GM12891 (cell line): ENCODE measurements at regions not wholly inside any gene's neighbourhood (a gene's known extent, or its start where the extent isn't known, plus 50 kb on each side); places are given as distances from the start of the nearest gene placed in this dataset.
"Not testable (repeated sequence)": the region's sequence is repeated elsewhere in the genome, so short reads cannot be mapped to it uniquely, and the experiment has no call there.

Experiments
- DNase-seq: peaks from one replicate; pipeline ENCODE4 v3.0.0; 2011; ENCODE audit warnings: low spot score; ENCODE audit not compliant: insufficient read length
- FAIRE-seq: peaks from 2 replicates; lab custom pipeline; 2011; peaks lifted over from hg19 to GRCh38; lab: Jason Lieb, UNC
- PAX5 ChIP-seq: IDR thresholded peaks from 2 replicates; pipeline ENCODE4 v1.6.1; 2011; ENCODE audit warnings: low read length, moderate library complexity, mild to moderate bottlenecking; ENCODE audit not compliant: insufficient read depth, severe bottlenecking
- POLR2A ChIP-seq: IDR thresholded peaks from 2 replicates; pipeline ENCODE4 v1.6.1; 2011; ENCODE audit warnings: low read depth, low read length, control low read depth
- POLR2AphosphoS5 ChIP-seq: IDR thresholded peaks from 2 replicates; pipeline ENCODE4 v1.6.1; 2011; ENCODE audit warnings: low read depth, low read length, control low read depth
- POU2F2 ChIP-seq: IDR thresholded peaks from 2 replicates; pipeline ENCODE4 v1.6.1; 2011; ENCODE audit warnings: low read depth, mild to moderate bottlenecking, control low read depth, low read length, moderate library complexity
- SPI1 ChIP-seq: IDR thresholded peaks from 2 replicates; pipeline ENCODE4 v1.6.1; 2011; ENCODE audit warnings: low read depth, low read length, control low read depth
- TAF1 ChIP-seq: IDR thresholded peaks from 2 replicates; pipeline ENCODE4 v1.6.1; 2011; ENCODE audit warnings: low read depth, low read length, control low read depth

DNA sequence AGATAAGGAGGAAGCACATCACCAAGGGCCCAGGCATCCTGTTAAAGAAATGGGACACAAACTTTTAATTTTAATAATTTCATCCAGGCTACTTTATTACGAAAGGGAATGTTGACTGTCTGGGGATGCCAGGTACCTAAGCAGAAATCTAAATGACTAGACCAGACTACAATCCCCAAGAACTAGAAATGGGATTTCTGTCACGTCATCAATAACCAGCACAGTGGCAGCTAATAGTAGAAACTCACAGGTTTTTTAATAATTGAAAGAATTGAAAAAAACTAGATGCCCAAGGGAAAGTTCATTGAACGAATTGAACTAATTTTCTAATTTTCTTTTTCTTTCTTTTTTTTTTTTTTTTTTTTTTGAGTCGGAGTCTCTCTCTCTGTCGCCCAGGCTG is 789.3 kb downstream of the IGSF11 start:
- no peak for FAIRE-seq
- DNase-seq, result no peak
- no peak for TF ChIP-seq TAF1
- TF ChIP-seq POU2F2, result no peak
- no peak for TF ChIP-seq SPI1
- TF ChIP-seq POLR2A, result no peak
- no peak for TF ChIP-seq PAX5
- no peak for TF ChIP-seq POLR2AphosphoS5

DNA sequence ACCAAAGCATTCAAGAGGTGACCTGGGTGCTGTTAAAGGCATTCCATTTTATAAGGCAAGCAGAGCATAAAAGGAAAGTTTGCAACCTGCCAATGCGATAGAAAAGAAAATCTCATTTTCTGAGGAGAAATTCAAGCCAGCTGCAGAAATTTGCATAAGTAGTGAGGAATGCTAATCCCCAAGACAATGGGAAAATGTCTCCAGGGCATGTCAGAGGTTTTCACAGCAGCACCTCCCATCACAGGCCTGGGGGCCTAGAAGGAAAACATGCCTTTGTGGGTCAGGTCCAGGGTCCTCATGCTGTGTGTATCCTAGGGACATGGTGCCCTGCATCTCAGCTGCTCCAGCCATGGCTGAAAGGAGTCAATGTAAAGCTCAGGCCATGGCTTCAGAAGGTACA is 775.8 kb downstream of the IGSF11 start:
- FAIRE-seq, DNase-seq: not testable (repeated sequence)

DNA sequence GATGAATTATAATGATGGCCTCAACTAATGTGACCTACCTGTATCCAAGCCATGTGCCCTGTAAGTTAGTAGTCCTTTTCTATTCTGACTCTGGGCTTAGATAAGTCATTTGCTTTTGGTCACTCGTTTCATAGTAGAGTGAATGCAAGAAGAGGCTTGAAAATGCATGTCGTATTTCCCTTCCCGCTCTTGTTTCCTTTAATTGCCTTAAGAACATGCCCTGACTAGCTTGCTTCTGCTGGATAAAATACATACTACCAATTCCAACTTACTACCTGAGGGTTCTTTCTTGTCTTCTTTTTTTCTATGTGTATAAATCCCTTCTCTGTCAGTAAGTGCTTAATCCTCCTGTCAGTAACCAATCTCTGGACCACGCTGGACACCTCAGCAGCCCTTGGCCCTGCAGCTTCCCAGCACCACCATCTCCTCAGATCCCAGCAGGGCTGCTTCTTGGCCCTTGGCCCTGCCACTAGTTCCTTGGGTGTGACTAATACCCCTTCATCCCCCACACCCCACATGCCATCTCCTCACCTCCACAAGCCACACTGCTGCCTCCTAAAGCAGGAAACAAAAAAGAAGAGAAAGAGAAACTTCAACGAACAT is 771.7 kb downstream of the IGSF11 start:
- DNase-seq (no peak), FAIRE-seq (no peak)
- TF ChIP-seq POU2F2, result no peak
- no peak for TF ChIP-seq TAF1
- TF ChIP-seq POLR2A, result no peak
- TF ChIP-seq SPI1, result no peak

DNA sequence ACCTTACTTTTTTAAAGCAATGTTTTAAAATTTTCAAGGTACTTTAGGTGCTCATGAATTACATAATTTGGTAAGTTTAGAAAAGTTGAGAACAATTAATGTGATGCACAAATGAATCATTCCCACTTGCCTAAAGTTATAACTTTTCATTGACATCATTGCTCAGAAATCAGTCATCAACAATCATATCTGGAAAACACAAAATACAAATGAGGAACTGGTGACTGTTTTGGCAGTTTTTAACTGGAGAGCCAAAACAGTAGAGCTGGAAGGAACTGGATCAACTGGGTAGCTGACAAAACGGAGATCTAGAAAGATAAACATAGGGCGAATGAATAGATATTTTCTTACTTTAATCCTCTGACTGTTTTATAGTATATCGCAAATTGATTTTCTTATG is 767.1 kb downstream of the IGSF11 start:
- DNase-seq (no peak), FAIRE-seq (no peak)
- TF ChIP-seq SPI1 (peak; percentile 76), POU2F2 (no peak)

DNA sequence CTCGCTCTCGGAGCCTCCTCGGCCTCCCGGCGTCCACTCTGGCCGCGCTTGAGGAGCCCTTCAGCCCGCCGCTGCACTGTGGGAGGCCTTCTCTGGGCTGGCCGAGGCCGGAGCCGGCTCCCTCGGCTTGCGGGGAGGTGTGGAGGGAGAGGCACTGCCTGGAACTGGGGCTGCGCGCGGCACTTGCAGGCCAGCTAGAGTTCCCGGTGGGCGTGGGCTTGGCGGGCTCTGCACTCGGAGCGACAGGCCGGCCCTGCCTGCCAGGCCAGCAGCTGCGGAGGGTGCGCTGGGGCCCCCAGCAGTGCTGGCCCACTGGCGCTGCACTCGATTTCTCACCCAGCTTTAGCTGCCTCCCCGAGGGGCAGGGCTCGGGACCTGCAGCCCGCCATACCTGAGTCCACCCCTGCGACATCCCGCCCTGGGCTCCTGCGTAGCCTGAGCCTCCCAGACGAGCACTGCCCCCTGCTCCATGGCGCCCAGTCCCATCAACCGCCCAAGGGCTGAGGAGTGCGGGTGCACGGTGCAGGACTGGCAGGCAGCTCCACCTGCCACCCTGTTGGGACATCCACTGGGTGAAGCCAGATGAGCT is 765.0 kb downstream of the IGSF11 start:
- no peak for FAIRE-seq

DNA sequence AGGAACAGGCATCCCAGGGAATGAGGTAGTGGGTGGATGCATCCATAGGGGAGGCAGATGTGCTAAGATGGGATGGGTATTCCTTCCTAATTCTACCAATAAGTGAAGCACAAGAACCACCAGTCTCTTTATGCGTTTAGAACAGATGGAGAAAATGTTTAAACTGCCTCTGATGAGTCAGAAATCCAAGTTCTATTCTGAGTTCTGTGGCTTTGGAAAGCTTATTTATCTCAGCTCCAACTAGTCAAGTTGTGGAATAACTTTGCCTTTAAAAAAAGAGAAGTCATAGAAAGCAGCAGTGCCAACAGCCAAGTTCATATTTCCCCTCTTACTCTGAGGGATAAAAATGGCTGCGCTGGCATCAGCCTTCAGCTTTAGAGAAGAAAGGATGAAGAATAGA is 761.7 kb downstream of the IGSF11 start:
- TF ChIP-seq POU2F2, result no peak
- no peak for DNase-seq
- no peak for FAIRE-seq

More for the DNA sequence above, 765.0 kb downstream of the IGSF11 start:
- TF ChIP-seq TAF1, result no peak
- TF ChIP-seq POLR2A, result no peak
- TF ChIP-seq POU2F2, result no peak
- no peak for TF ChIP-seq PAX5
- TF ChIP-seq SPI1, result no peak
- no peak for DNase-seq

DNA sequence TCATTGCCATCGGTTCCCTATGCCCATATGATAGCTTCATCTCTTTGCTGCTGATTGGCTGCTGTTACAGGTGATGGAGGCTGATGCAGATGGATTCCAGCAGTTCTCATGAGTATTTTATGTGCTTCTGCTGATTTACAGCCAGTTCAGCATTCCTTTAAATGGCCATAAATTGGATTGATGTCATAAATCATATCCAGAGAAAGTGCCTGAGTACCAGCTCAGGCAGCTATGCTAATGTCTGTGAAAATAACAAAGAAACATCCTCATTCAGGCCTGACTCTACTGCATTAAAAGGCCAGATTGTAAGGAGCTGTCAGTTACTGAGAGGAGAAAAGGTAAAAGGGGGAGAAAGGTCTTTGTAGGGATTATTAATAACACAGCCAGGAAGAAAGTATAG is 756.8 kb downstream of the IGSF11 start:
- TF ChIP-seq PAX5, result no peak
- FAIRE-seq, result no peak
- no peak for DNase-seq

DNA sequence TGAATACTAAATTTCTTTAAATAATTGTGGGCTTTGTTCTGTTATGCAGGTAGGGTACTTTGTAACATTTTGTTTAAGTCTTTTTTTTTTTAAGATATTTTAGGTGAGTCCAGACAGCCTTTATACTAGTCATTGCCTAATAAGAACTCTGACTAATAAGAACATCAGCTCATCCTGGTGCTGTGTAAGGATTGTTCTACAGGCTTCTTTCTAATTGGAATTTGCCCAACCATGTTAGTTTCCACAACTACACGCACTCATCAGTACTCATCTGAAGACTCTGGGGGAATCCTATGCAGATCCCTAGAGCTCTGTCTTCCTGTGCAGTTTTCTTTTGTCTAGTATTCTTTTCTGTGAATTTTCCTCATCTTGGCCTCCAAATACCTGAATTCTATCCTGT is 741.8 kb downstream of the IGSF11 start:
- no peak for DNase-seq
- no peak for FAIRE-seq
- TF ChIP-seq SPI1 (no peak), TAF1 (no peak), POLR2AphosphoS5 (no peak), POLR2A (no peak), PAX5 (no peak), POU2F2 (no peak)

DNA sequence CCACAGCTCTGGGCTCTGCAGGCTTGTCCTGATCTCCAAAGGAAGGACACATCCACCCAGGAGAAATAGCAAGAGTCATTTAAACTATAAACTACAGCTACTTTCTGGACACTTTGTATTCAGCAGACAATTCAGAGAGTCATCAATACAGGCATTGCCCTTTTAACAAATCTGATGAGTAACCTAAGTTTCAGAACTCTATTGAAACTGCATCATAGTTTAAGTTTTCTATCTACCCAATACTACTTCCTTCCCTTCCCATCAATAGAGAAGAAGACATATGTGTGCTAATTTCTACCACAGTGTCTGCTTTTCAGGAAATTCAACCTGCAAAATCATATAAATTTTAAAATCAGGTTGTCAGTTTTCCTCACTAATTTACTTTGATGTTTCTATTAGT is 736.5 kb downstream of the IGSF11 start:
- no peak for FAIRE-seq
- TF ChIP-seq POLR2AphosphoS5 (no peak), POU2F2 (no peak), TAF1 (no peak), PAX5 (no peak), SPI1 (no peak), POLR2A (no peak)
- no peak for DNase-seq

DNA sequence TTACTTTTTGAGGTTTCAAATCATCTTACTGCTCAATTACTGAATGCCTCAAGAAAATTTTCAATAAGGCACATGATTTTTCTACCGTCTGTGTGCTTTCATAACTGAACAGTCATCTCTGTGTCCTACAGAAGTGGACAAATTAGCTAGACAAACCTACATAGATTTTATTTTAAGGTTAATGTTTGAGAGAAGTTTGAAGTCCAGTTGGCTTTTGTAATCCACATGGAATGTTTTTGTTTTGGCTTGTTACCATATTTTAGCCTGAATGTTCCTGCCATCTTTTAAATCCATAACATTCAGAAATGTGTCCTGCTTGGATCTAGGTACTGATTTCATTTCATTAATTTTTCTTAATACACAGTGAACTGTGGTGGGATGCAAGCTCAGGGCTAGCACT is 730.1 kb downstream of the IGSF11 start:
- TF ChIP-seq PAX5 (no peak), POLR2AphosphoS5 (no peak), TAF1 (no peak), SPI1 (no peak), POU2F2 (no peak), POLR2A (no peak)
- DNase-seq (no peak), FAIRE-seq (no peak)

DNA sequence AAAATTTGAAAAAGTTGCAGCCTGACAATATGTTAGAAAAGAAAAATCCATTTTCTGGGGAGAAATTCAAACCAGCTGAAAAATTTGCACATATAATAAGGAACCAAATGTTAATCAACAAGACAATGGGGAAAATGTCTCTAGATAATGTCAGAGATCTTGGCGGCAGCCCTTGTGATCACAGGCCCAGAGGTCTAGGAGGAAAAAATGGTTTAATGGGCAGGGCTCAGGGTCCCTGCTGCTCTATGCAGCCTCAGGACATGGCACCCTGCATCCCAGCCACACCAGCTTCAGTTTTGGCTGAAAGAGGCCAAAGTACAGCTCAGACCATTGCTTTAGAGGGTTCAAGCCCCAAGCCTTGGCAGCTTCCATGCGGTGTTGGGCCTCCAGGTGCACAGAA is 701.9 kb downstream of the IGSF11 start:
- TF ChIP-seq PAX5, result no peak
- no peak for TF ChIP-seq POLR2A
- no peak for TF ChIP-seq SPI1
- no peak for TF ChIP-seq TAF1
- TF ChIP-seq POLR2AphosphoS5, result no peak
- TF ChIP-seq POU2F2, result no peak
- DNase-seq (no peak), FAIRE-seq (no peak)
